MM.1S (cell line): ENCODE measurements at regions not wholly inside any gene's neighbourhood (a gene's known extent, or its start where the extent isn't known, plus 50 kb on each side); places are given as distances from the start of the nearest gene placed in this dataset.

Experiments used
- DNase-seq: peaks from one replicate; pipeline ENCODE4 v3.0.0-alpha.2; 2015
- H2AFZ ChIP-seq: fragments of 300-600 bp; sonication (generic); 2 replicates; pipeline ENCODE4 v1.6.0; 2016; ENCODE audit warnings: antibody characterized with exemption, low read length
- H3F3A ChIP-seq: fragments of 300-600 bp; sonication (generic); 2 replicates; pipeline ENCODE4 v1.6.1; 2016; ENCODE audit warnings: mild to moderate bottlenecking, antibody characterized with exemption, low read length, moderate library complexity, mixed read lengths; ENCODE audit not compliant: insufficient read depth
- H3K27ac ChIP-seq: fragments of 300-600 bp; sonication (generic); 2 replicates; pipeline ENCODE4 v1.5.1; 2016; ENCODE audit warnings: mild to moderate bottlenecking, low read length
- H3K27me3 ChIP-seq: fragments of 300-600 bp; sonication (generic); replicated peaks from 2 replicates; pipeline ENCODE4 v1.6.0; 2016; ENCODE audit warnings: low read length; ENCODE audit not compliant: insufficient read depth
- H3K36me3 ChIP-seq: fragments of 300-600 bp; sonication (generic); replicated peaks from 2 replicates; pipeline ENCODE4 v1.6.1; 2016; ENCODE audit warnings: mild to moderate bottlenecking, low read length, mixed read lengths; ENCODE audit not compliant: insufficient read depth
- H3K4me1 ChIP-seq: fragments of 300-600 bp; sonication (generic); 2 replicates; pipeline ENCODE4 v1.6.1; 2016; ENCODE audit warnings: low read length, mixed read lengths
- H3K4me2 ChIP-seq: fragments of 300-600 bp; sonication (generic); 2 replicates; pipeline ENCODE4 v1.6.0; 2016; ENCODE audit warnings: low read depth, low read length
- H3K4me3 ChIP-seq: fragments of 300-600 bp; sonication (generic); 2 replicates; pipeline ENCODE4 v1.5.1; 2016; ENCODE audit warnings: low read length, mixed read lengths
- H3K79me2 ChIP-seq: fragments of 300-600 bp; sonication (generic); 2 replicates; pipeline ENCODE4 v1.6.1; 2016; ENCODE audit warnings: mixed run types, low read length, mixed read lengths
- H3K9ac ChIP-seq: fragments of 300-600 bp; sonication (generic); 2 replicates; pipeline ENCODE4 v1.6.1; 2016; ENCODE audit warnings: low read length, mixed read lengths
- H3K9me2 ChIP-seq: fragments of 300-600 bp; sonication (generic); replicated peaks from 2 replicates; pipeline ENCODE4 v1.6.1; 2016; ENCODE audit warnings: mild to moderate bottlenecking, low read length, mixed read lengths; ENCODE audit not compliant: insufficient read depth
- H3K9me3 ChIP-seq: fragments of 300-600 bp; sonication (generic); replicated peaks from 2 replicates; pipeline ENCODE4 v1.6.1; 2016; ENCODE audit warnings: mild to moderate bottlenecking, low read length, mixed read lengths; ENCODE audit not compliant: insufficient read depth
- H4K20me1 ChIP-seq: fragments of 300-600 bp; sonication (generic); 2 replicates; pipeline ENCODE4 v1.6.1; 2016; ENCODE audit warnings: mild to moderate bottlenecking, low read length, moderate library complexity, mixed read lengths; ENCODE audit not compliant: insufficient read depth
- CTCF ChIP-seq: fragments of 300-600 bp; sonication (generic); IDR thresholded peaks from 2 replicates; pipeline ENCODE4 v1.5.1; 2016; ENCODE audit warnings: antibody characterized with exemption, low read length, mixed read lengths
- EZH2 ChIP-seq: fragments of 300-600 bp; sonication (generic); optimal IDR thresholded peaks from 2 replicates; pipeline ENCODE3; 2017; ENCODE audit warnings: low read depth, mild to moderate bottlenecking, antibody characterized with exemption, low read length, mixed read lengths
- EZH2phosphoT487 ChIP-seq: fragments of 300-600 bp; sonication (generic); IDR thresholded peaks from 2 replicates; pipeline ENCODE4 v1.6.1; 2018; ENCODE audit warnings: antibody characterized with exemption, low read length

GRCh38 chr16:47944589-47944988, 211.2 kb downstream of the ABCC12 start:
- Histone ChIP-seq H3F3A (no peaks in the 10 kb centered on the region), H3K27me3 (no peaks in the 10 kb centered on the region), H3K9me2 (no peaks in the 10 kb centered on the region), H3K27ac (no peak overlapping the region), H3K4me1 (no peaks in the 10 kb centered on the region), H3K9me3 (no peaks in the 10 kb centered on the region), H4K20me1 (no peaks in the 10 kb centered on the region), H3K79me2 (no peaks in the 10 kb centered on the region), H3K4me2 (no peak overlapping the region), H3K36me3 (no peaks in the 10 kb centered on the region), H3K4me3 (no peak overlapping the region), H2AFZ (no peak overlapping the region), H3K9ac (no peak overlapping the region)
- TF ChIP-seq EZH2phosphoT487 (no peak), EZH2 (no peak), CTCF (no peak)
- no peak for DNase-seq

DNA sequence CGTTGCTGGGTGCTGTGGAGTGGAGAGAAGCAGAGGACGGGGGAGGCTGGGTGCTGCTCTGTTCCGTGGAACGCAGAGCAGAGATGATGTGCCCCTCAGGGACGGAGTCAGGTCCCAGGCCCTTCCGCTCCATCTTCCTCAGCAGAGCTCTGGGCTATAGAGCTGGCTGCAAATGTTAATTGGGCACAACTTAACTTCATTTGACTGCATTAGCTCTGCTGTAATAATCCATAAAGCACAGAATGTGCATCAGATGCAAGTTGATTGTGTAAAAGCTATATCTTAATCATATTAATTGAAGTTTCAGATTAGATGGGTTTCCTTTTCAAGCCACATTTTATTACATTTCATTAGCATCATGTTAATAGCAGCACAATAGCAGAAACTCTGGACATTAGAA, 212.6 kb downstream of the ABCC12 start:
- H3K4me3 ChIP-seq: no peak overlapping the region
- H3K27ac ChIP-seq: no peak overlapping the region
- no peaks in the 10 kb centered on the region for H3K4me1 ChIP-seq
- H3K36me3 ChIP-seq: no peaks in the 10 kb centered on the region
- no peaks in the 10 kb centered on the region for H3K27me3 ChIP-seq
- no peak overlapping the region for H3K4me2 ChIP-seq
- no peak overlapping the region for H2AFZ ChIP-seq
- no peak for TF ChIP-seq CTCF
- TF ChIP-seq EZH2: no peak
- TF ChIP-seq EZH2phosphoT487: no peak
- H3F3A ChIP-seq: no peaks in the 10 kb centered on the region
- H3K9me2 ChIP-seq: no peaks in the 10 kb centered on the region
- no peak for DNase-seq
- H3K9me3 ChIP-seq: no peaks in the 10 kb centered on the region
- H4K20me1 ChIP-seq: no peaks in the 10 kb centered on the region
- no peaks in the 10 kb centered on the region for H3K79me2 ChIP-seq
- H3K9ac ChIP-seq: no peak overlapping the region

DNA sequence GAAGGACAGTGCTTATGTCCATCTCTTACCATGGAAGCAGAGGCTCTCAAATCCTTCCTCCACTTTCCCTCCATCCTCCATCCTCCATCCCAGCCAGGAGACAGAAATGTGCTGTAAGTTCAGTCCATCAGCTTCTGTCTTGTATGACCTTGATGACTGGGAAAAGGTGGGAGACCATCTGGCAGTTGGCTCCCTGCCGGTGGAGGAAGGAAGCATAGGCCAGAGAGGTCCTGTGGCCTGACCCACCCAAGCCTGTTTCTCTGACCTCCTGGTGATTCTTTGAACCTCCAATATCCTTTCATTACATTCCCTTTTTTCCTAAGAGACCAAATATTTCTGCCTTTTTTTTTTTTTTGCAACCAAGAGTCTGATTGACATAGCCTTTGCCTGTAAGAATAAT, 215.3 kb downstream of the ABCC12 start:
- TF ChIP-seq EZH2 (no peak), EZH2phosphoT487 (no peak), CTCF (no peak)
- H3K27ac ChIP-seq: no peak overlapping the region
- H3K79me2 ChIP-seq: no peaks in the 10 kb centered on the region

More for the DNA sequence above, 215.3 kb downstream of the ABCC12 start:
- Histone ChIP-seq H3F3A (no peaks in the 10 kb centered on the region), H2AFZ (no peak overlapping the region), H3K4me2 (no peak overlapping the region), H3K4me1 (no peaks in the 10 kb centered on the region), H3K27me3 (no peaks in the 10 kb centered on the region), H4K20me1 (no peaks in the 10 kb centered on the region), H3K36me3 (no peaks in the 10 kb centered on the region), H3K9me3 (no peaks in the 10 kb centered on the region), H3K9me2 (no peaks in the 10 kb centered on the region), H3K9ac (no peak overlapping the region), H3K4me3 (no peak overlapping the region)
- no peak for DNase-seq
